SK-N-SH treated with all-trans-retinoic acid at 6 μM for 48 hours (cell line): ENCODE measurements at regions not wholly inside any gene's neighbourhood (a gene's known extent, or its start where the extent isn't known, plus 50 kb on each side); places are given as distances from the start of the nearest gene placed in this dataset.
A peak's percentile ranks its signal among the peaks of the same experiment; 100 is the strongest.

Experiments used
- ATAC-seq: fragments of 200-7000 bp; cut with Tn5 transposase; 3 replicates; pipeline ENCODE4 v1.9.1; 2020; ENCODE audit warnings: mild to moderate bottlenecking, moderate library complexity
- ARNTL ChIP-seq: fragments of 450-650 bp; formaldehyde crosslinking; IDR thresholded peaks from 2 replicates; pipeline ENCODE4 v1.5.0; 2020; ENCODE audit warnings: low read depth, mild to moderate bottlenecking, moderate library complexity, borderline replicate concordance
- BACH2 ChIP-seq: fragments of 250-450 bp; sonication (Bioruptor Pico); IDR thresholded peaks from 2 replicates; pipeline ENCODE4 v1.9.0; 2021; ENCODE audit warnings: mild to moderate bottlenecking, borderline replicate concordance
- CSDC2 ChIP-seq: fragments of 250-450 bp; sonication (Bioruptor Pico); IDR thresholded peaks from 2 replicates; pipeline ENCODE4 v1.5.0; 2020; ENCODE audit warnings: mild to moderate bottlenecking, moderate library complexity
- ESRRG ChIP-seq: fragments of 250-450 bp; sonication (Bioruptor Pico); IDR thresholded peaks from 2 replicates; pipeline ENCODE4 v1.6.1; 2021; ENCODE audit warnings: mild to moderate bottlenecking
- GLIS3 ChIP-seq: fragments of 250-450 bp; sonication (Bioruptor Pico); IDR thresholded peaks from 2 replicates; pipeline ENCODE4 v1.5.0; 2020; ENCODE audit warnings: mild to moderate bottlenecking, moderate library complexity
- ISL1 ChIP-seq: fragments of 250-450 bp; sonication (Bioruptor Pico); IDR thresholded peaks from 2 replicates; pipeline ENCODE4 v2.1.2; 2022; ENCODE audit warnings: mild to moderate bottlenecking, moderate library complexity
- PATZ1 ChIP-seq: fragments of 250-450 bp; sonication (Bioruptor Pico); IDR thresholded peaks from 2 replicates; pipeline ENCODE4 v1.8.0; 2020; ENCODE audit warnings: mild to moderate bottlenecking, moderate library complexity, borderline replicate concordance
- POU6F1 ChIP-seq: fragments of 250-450 bp; sonication (Bioruptor Pico); IDR thresholded peaks from 2 replicates; pipeline ENCODE4 v1.8.0; 2021; ENCODE audit warnings: low read depth, mild to moderate bottlenecking, moderate library complexity, borderline replicate concordance
- PPARA ChIP-seq: fragments of 250-450 bp; sonication (Bioruptor Pico); IDR thresholded peaks from 2 replicates; pipeline ENCODE4 v1.5.0; 2020; ENCODE audit warnings: mild to moderate bottlenecking, borderline replicate concordance
- RARB ChIP-seq: fragments of 250-450 bp; sonication (Bioruptor Pico); IDR thresholded peaks from 2 replicates; pipeline ENCODE4 v1.8.0; 2021; ENCODE audit warnings: mild to moderate bottlenecking, moderate library complexity
- SNAI2 ChIP-seq: fragments of 250-450 bp; sonication (Bioruptor Pico); IDR thresholded peaks from 2 replicates; pipeline ENCODE4 v1.5.0; 2020; ENCODE audit warnings: mild to moderate bottlenecking, moderate library complexity
- TCF4 ChIP-seq: fragments of 250-450 bp; sonication (Bioruptor Pico); IDR thresholded peaks from 2 replicates; pipeline ENCODE4 v1.8.0; 2021; ENCODE audit warnings: mild to moderate bottlenecking, moderate library complexity, borderline replicate concordance
- TOX ChIP-seq: fragments of 250-450 bp; sonication (Bioruptor Pico); IDR thresholded peaks from 2 replicates; pipeline ENCODE4 v1.8.0; 2021; ENCODE audit warnings: mild to moderate bottlenecking, moderate library complexity, borderline replicate concordance
- TSHZ2 ChIP-seq: fragments of 250-450 bp; sonication (Bioruptor Pico); IDR thresholded peaks from 2 replicates; pipeline ENCODE4 v1.5.0; 2020; ENCODE audit warnings: mild to moderate bottlenecking, moderate library complexity
- ZC3H10 ChIP-seq: fragments of 250-450 bp; sonication (Bioruptor Pico); IDR thresholded peaks from 2 replicates; pipeline ENCODE4 v1.5.1; 2021; ENCODE audit warnings: mild to moderate bottlenecking, moderate library complexity
- ZFP3 ChIP-seq: fragments of 250-450 bp; sonication (Bioruptor Pico); IDR thresholded peaks from 2 replicates; pipeline ENCODE4 v1.5.0; 2020; ENCODE audit warnings: mild to moderate bottlenecking, moderate library complexity
- ZNF565 ChIP-seq: fragments of 450-650 bp; formaldehyde crosslinking; conservative IDR thresholded peaks from 2 replicates; pipeline ENCODE4 v1.5.0; 2020; ENCODE audit warnings: low read depth, mild to moderate bottlenecking, moderate library complexity
- ZNF70 ChIP-seq: fragments of 450-650 bp; formaldehyde crosslinking; IDR thresholded peaks from 2 replicates; pipeline ENCODE4 v1.5.0; 2020; ENCODE audit warnings: mild to moderate bottlenecking, moderate library complexity
- ZNF8 ChIP-seq: fragments of 450-650 bp; formaldehyde crosslinking; IDR thresholded peaks from 2 replicates; pipeline ENCODE4 v1.5.0; 2020; ENCODE audit warnings: mild to moderate bottlenecking, moderate library complexity
- TF ChIP-seq, protein P1 (sequence below): fragments of 250-450 bp; sonication (Bioruptor Pico); IDR thresholded peaks from 2 replicates; pipeline ENCODE4 v1.5.1; 2020; ENCODE audit warnings: low read depth, mild to moderate bottlenecking, moderate library complexity
- TF ChIP-seq, protein P2 (sequence below): fragments of 250-450 bp; sonication (Bioruptor Pico); IDR thresholded peaks from 2 replicates; pipeline ENCODE4 v1.5.1; 2021; ENCODE audit warnings: mild to moderate bottlenecking, moderate library complexity

DNA sequence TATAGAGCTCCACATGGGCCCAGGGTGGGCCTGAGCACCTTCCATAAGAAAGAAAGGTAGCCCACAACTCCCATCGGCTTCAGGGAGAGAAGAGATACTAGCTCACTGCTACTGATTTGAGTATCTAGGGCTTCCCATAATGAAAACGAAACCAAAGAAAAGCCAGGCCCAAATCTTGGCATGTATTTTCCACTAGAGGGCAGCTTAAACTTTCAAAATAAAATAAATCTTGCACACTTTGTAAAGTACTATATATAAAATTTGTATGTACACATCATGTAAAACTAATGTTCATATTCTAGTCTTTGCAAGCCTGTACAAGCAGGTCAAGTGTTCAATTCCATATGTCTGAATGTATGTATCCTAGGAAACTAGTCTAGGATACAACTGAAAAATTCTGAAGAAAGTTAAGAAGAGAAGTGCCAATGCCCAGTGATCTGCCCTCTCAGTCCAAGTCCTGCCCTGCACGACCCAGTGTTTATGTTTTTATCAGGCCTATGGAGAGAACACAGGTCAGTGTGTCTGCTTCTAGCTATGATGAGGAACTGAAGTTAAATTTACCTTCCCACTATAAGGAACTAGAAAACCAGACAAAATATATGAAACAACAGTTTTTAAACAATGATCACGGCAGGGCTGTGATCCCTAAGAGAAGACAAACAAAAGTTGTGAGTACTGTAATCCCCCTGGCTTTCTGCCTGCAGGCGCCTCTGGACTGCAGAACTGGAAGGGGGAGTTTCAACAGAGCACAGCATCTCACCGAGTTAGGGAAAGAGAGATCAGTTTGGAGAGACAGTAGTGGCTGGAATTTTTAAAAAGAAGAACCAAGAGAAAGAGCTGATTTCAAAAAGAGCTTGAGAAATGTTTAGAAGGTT, 475.7 kb downstream of the UQCRFS1 start:
- ATAC-seq = peak; percentile 86
- no peak for TF ChIP-seq SNAI2 (CRISPR knock-in tag)
- no peak for TF ChIP-seq ZNF565 (CRISPR knock-in tag)
- TF ChIP-seq POU6F1 (CRISPR knock-in tag) = no peak
- TF ChIP-seq ZC3H10 (CRISPR knock-in tag) = no peak
- TF ChIP-seq RARB (CRISPR knock-in tag) = no peak
- TF ChIP-seq, protein P1, sequence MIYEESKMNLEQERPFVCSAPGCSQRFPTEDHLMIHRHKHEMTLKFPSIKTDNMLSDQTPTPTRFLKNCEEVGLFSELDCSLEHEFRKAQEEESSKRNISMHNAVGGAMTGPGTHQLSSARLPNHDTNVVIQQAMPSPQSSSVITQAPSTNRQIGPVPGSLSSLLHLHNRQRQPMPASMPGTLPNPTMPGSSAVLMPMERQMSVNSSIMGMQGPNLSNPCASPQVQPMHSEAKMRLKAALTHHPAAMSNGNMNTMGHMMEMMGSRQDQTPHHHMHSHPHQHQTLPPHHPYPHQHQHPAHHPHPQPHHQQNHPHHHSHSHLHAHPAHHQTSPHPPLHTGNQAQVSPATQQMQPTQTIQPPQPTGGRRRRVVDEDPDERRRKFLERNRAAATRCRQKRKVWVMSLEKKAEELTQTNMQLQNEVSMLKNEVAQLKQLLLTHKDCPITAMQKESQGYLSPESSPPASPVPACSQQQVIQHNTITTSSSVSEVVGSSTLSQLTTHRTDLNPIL (CRISPR knock-in tag) = no peak
- TF ChIP-seq, protein P2, sequence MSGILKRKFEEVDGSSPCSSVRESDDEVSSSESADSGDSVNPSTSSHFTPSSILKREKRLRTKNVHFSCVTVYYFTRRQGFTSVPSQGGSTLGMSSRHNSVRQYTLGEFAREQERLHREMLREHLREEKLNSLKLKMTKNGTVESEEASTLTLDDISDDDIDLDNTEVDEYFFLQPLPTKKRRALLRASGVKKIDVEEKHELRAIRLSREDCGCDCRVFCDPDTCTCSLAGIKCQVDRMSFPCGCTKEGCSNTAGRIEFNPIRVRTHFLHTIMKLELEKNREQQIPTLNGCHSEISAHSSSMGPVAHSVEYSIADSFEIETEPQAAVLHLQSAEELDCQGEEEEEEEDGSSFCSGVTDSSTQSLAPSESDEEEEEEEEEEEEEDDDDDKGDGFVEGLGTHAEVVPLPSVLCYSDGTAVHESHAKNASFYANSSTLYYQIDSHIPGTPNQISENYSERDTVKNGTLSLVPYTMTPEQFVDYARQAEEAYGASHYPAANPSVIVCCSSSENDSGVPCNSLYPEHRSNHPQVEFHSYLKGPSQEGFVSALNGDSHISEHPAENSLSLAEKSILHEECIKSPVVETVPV (CRISPR knock-in tag) = no peak
- TF ChIP-seq ARNTL (CRISPR knock-in tag) = no peak
- no peak for TF ChIP-seq ZFP3
- no peak for TF ChIP-seq TCF4 (CRISPR knock-in tag)
- no peak for TF ChIP-seq PATZ1
- TF ChIP-seq PPARA = no peak
- no peak for TF ChIP-seq ISL1 (CRISPR knock-in tag)
- no peak for TF ChIP-seq GLIS3
- TF ChIP-seq TSHZ2 (CRISPR knock-in tag) = no peak
- TF ChIP-seq ZNF8 (CRISPR knock-in tag) = no peak
- no peak for TF ChIP-seq ESRRG

DNA sequence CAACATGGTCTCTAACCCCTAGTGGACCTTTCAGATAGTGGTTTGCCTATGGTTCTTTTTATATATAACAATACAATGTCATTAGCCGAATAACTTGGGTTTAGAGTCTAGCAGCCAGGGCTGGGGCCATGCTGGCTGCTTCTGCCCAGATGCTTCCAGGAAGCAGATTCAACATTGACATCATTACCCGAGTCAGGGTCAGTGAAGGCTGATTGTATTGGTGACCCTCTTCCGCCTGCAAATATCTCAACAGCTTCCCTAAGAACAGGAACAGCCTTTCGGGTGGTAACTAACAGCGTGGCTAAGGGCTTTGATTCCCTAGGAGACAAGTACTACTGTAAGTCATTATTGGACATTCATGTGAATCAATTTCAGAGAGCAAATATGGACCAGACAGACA, 476.4 kb downstream of the UQCRFS1 start:
- TF ChIP-seq ZFP3 (no peak), TOX (CRISPR knock-in tag) (no peak), ZNF8 (CRISPR knock-in tag) (no peak), ZNF565 (CRISPR knock-in tag) (no peak), ZC3H10 (CRISPR knock-in tag) (no peak), PATZ1 (no peak), CSDC2 (CRISPR knock-in tag) (no peak), SNAI2 (CRISPR knock-in tag) (no peak), POU6F1 (CRISPR knock-in tag) (no peak), ARNTL (CRISPR knock-in tag) (no peak), TCF4 (CRISPR knock-in tag) (no peak), ESRRG (no peak), ZNF70 (CRISPR knock-in tag) (no peak), GLIS3 (no peak), TSHZ2 (CRISPR knock-in tag) (no peak), ISL1 (CRISPR knock-in tag) (no peak), PPARA (no peak), BACH2 (CRISPR knock-in tag) (no peak)
- no peak for ATAC-seq
